ENCODE measurements at regions not wholly inside any gene's neighbourhood (a gene's known extent, or its start where the extent isn't known, plus 50 kb on each side); places are given as distances from the start of the nearest gene placed in this dataset.

GRCh38 chr2:100716581-100716980 is 103.4 kb upstream of the NPAS2 start:
- no peak overlapping the region for H3K4me3 Mint-ChIP-seq
- no peaks in the 10 kb centered on the region for H3K9me3 Mint-ChIP-seq
- TF ChIP-seq, protein P1, sequence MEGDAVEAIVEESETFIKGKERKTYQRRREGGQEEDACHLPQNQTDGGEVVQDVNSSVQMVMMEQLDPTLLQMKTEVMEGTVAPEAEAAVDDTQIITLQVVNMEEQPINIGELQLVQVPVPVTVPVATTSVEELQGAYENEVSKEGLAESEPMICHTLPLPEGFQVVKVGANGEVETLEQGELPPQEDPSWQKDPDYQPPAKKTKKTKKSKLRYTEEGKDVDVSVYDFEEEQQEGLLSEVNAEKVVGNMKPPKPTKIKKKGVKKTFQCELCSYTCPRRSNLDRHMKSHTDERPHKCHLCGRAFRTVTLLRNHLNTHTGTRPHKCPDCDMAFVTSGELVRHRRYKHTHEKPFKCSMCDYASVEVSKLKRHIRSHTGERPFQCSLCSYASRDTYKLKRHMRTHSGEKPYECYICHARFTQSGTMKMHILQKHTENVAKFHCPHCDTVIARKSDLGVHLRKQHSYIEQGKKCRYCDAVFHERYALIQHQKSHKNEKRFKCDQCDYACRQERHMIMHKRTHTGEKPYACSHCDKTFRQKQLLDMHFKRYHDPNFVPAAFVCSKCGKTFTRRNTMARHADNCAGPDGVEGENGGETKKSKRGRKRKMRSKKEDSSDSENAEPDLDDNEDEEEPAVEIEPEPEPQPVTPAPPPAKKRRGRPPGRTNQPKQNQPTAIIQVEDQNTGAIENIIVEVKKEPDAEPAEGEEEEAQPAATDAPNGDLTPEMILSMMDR (IDR thresholded peaks at IDR 0.05; ENCODE audit: unreplicated experiment in 3 of 3) = no peak
- H3K4me1 Mint-ChIP-seq = no peaks in the 10 kb centered on the region
- H3K27me3 Mint-ChIP-seq (ENCODE audit: low read depth) = no peaks in the 10 kb centered on the region
- H3K36me3 Mint-ChIP-seq (ENCODE audit: low read depth) = no peaks in the 10 kb centered on the region
- H3K27ac Mint-ChIP-seq = no peak overlapping the region

- H3K9me3 Mint-ChIP-seq = no peaks in the 10 kb centered on the region
- H3K27me3 Mint-ChIP-seq (ENCODE audit: low read depth) = no peaks in the 10 kb centered on the region
- H3K4me1 Mint-ChIP-seq = no peaks in the 10 kb centered on the region
- H3K36me3 Mint-ChIP-seq (ENCODE audit: low read depth) = no peaks in the 10 kb centered on the region
- no peak overlapping the region for H3K27ac Mint-ChIP-seq
- H3K4me3 Mint-ChIP-seq = no peak overlapping the region
- TF ChIP-seq, protein P1 (IDR thresholded peaks at IDR 0.05; ENCODE audit: unreplicated experiment in 3 of 3) = no peak
These were observed 101.8 kb upstream of the NPAS2 start for GRCh38 chr2:100718065-100718629.

DNA sequence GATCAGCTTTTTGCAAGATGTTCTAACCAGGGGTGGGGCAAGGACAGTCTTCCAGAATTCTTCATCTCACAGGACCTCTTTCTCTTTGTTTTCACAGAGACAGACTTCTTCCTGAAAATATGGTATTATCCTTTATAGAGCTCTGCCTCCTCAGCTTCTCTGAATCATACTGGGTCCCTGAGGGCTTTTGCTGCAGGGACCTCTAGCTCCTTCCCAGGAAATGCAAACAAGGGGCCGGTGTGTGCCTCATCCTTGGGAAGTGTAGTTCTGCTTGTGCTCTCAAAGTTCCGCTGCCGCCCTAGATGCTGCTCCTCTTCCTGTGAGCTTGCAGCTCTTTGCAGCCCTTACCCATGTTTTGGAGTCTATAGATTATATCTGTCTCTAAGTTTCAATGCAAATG is 99.5 kb upstream of the NPAS2 start:
- Mint-ChIP-seq H3K27me3 (ENCODE audit: low read depth) (no peaks in the 10 kb centered on the region), H3K27ac (no peak overlapping the region), H3K4me3 (no peak overlapping the region), H3K36me3 (ENCODE audit: low read depth) (no peaks in the 10 kb centered on the region), H3K4me1 (no peaks in the 10 kb centered on the region), H3K9me3 (no peaks in the 10 kb centered on the region)
- TF ChIP-seq, protein P1 (IDR thresholded peaks at IDR 0.05; ENCODE audit: unreplicated experiment in 3 of 3) = no peak

GRCh38 chr2:100721693-100722092 is 98.2 kb upstream of the NPAS2 start:
- Mint-ChIP-seq H3K4me1 (no peaks in the 10 kb centered on the region), H3K4me3 (no peak overlapping the region), H3K36me3 (ENCODE audit: low read depth) (no peaks in the 10 kb centered on the region), H3K27ac (no peak overlapping the region), H3K27me3 (ENCODE audit: low read depth) (peaks cover under 1% of the 10 kb centered on the region), H3K9me3 (no peaks in the 10 kb centered on the region)
- TF ChIP-seq, protein P1 (IDR thresholded peaks at IDR 0.05; ENCODE audit: unreplicated experiment in 3 of 3) = no peak

- Mint-ChIP-seq H3K27me3 (ENCODE audit: low read depth) (peaks cover 3% of the 10 kb centered on the region), H3K4me1 (no peaks in the 10 kb centered on the region), H3K27ac (no peak overlapping the region), H3K4me3 (no peak overlapping the region), H3K9me3 (no peaks in the 10 kb centered on the region), H3K36me3 (ENCODE audit: low read depth) (no peaks in the 10 kb centered on the region)
- TF ChIP-seq, protein P1 (IDR thresholded peaks at IDR 0.05; ENCODE audit: unreplicated experiment in 3 of 3) = no peak
These were observed 97.8 kb upstream of the NPAS2 start for GRCh38 chr2:100722125-100722524.

DNA sequence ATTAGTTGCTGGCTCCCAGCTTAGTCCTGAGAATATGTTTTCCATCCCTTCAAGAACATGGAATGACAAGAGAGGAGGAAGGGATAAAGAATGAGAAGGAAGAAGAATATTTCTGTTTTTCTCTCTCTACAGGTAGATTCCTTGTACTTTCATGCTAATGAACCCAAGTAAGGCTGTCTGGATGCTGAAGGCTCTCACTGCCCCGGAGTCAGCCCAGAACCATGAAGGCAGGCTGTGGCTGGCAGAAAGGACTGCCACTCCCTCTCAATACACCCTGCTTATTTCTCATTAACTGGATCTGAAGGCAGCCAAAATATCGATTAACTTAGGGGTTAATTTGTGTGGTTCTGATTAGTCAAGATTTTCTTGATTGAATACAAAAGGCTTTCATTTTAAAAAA is 93.1 kb upstream of the NPAS2 start:
- TF ChIP-seq, protein P1 (IDR thresholded peaks at IDR 0.05; ENCODE audit: unreplicated experiment in 3 of 3) = no peak
- H3K4me1 Mint-ChIP-seq = no peaks in the 10 kb centered on the region
- H3K4me3 Mint-ChIP-seq = no peak overlapping the region
- peaks cover 9% of the 10 kb centered on the region for H3K27me3 Mint-ChIP-seq (ENCODE audit: low read depth)
- no peak overlapping the region for H3K27ac Mint-ChIP-seq
- H3K36me3 Mint-ChIP-seq (ENCODE audit: low read depth) = no peaks in the 10 kb centered on the region
- peaks cover 7% of the 10 kb centered on the region for H3K9me3 Mint-ChIP-seq
